Tibial artery (tissue), 4 donors: ENCODE measurements at regions not wholly inside any gene's neighbourhood (a gene's known extent, or its start where the extent isn't known, plus 50 kb on each side); places are given as distances from the start of the nearest gene placed in this dataset.
"Not testable (repeated sequence)": the region's sequence is repeated elsewhere in the genome, so short reads cannot be mapped to it uniquely, and the experiment has no call there.

ENCODE experiments used
- DNase-seq, 2 donors: peaks; one replicate each; pipeline ENCODE4 v3.0.0-alpha.2; 2019
- H3K27ac ChIP-seq, 2 donors: fragments of 200-600 bp; sonication (generic) in 1 of 2; 1 replicate in 1 of 2; 2 replicates in 1 of 2; pipeline ENCODE4 v1.5.1; 2018 to 2019; ENCODE audit warnings: mild to moderate bottlenecking in 1 of 2
- H3K27me3 ChIP-seq, 2 donors: fragments of 200-600 bp; sonication (generic) in 1 of 2; one replicate each; pipeline versions ENCODE4 v1.5.1 to v1.6.0; 2016 to 2019
- H3K36me3 ChIP-seq, 3 donors: fragments of 200-600 bp; sonication (generic) in 2 of 3; one replicate each; pipeline ENCODE4 v1.5.1; 2016 to 2019; ENCODE audit warnings: mild to moderate bottlenecking in 2 of 3
- H3K4me1 ChIP-seq, 4 donors: fragments of 200-600 bp; sonication (generic) in 2 of 4; 1 replicate in 3 of 4; 2 replicates in 1 of 4; pipeline ENCODE4 v1.5.1; 2016 to 2019
- H3K4me3 ChIP-seq, 2 donors: fragments of 200-600 bp; sonication (generic) in 1 of 2; 1 replicate in 1 of 2; 2 replicates in 1 of 2; pipeline ENCODE4 v1.5.1; 2018 to 2019; ENCODE audit warnings: mild to moderate bottlenecking in 2 of 2
- H3K9me3 ChIP-seq, 3 donors: fragments of 200-600 bp; sonication (generic) in 1 of 3; one replicate each; pipeline ENCODE4 v1.5.1; 2016 to 2019
- intact Hi-C: fragments of 100-400 bp; cut with DNase I; formaldehyde crosslinking; loops from one replicate; pipeline ENCODE4 v1.15.0; 2023; ENCODE audit warnings: low total_unique reads
- TF ChIP-seq, protein P1 (sequence below), 2 experiments: fragments of 200-600 bp in 1 of 2; fragments of 450-650 bp in 1 of 2; IDR thresholded peaks; one replicate each; pipeline ENCODE4 v1.5.1; 2017 to 2019; ENCODE audit warnings: antibody characterized with exemption in 2 of 2, mild to moderate bottlenecking in 1 of 2, moderate library complexity in 1 of 2

DNA sequence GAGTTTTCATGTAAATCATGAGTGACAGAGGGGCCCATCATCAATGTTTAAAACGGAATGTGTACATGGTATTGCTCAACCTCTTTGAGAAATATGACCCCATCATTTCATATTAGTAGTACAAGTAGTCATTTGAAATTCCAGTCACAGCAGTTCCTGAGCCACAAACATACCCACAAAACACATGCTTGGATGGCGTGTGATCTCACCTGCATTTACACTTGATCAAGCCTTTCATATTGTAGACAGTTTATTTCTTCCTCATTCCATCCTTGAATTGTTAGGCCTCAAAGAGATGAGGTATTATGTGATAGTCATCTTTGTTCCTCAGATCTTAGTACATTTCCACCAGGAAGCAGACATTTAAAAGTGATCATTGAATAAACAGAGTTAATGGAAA is 96.8 kb upstream of the TAS2R1 start:
- no peaks in the 10 kb centered on the region for H3K4me1 ChIP-seq
- no peaks in the 10 kb centered on the region for H3K27me3 ChIP-seq
- TF ChIP-seq, protein P1, sequence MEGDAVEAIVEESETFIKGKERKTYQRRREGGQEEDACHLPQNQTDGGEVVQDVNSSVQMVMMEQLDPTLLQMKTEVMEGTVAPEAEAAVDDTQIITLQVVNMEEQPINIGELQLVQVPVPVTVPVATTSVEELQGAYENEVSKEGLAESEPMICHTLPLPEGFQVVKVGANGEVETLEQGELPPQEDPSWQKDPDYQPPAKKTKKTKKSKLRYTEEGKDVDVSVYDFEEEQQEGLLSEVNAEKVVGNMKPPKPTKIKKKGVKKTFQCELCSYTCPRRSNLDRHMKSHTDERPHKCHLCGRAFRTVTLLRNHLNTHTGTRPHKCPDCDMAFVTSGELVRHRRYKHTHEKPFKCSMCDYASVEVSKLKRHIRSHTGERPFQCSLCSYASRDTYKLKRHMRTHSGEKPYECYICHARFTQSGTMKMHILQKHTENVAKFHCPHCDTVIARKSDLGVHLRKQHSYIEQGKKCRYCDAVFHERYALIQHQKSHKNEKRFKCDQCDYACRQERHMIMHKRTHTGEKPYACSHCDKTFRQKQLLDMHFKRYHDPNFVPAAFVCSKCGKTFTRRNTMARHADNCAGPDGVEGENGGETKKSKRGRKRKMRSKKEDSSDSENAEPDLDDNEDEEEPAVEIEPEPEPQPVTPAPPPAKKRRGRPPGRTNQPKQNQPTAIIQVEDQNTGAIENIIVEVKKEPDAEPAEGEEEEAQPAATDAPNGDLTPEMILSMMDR (IDR thresholded peaks at IDR 0.05): no peak
- H3K27ac ChIP-seq: no peak overlapping the region
- no peak overlapping the region for H3K4me3 ChIP-seq
- intact Hi-C loops: no loop called here
- DNase-seq: no peak
- no peaks in the 10 kb centered on the region for H3K36me3 ChIP-seq
- peaks cover 0 to 6% (median 0%) of the 10 kb centered on the region in 3 donors for H3K9me3 ChIP-seq

GRCh38 chr5:9725265-9725664 is 95.1 kb upstream of the TAS2R1 start:
- H3K4me3 ChIP-seq, H3K27ac ChIP-seq, H3K4me1 ChIP-seq, DNase-seq, H3K36me3 ChIP-seq, intact Hi-C loops, H3K9me3 ChIP-seq, H3K27me3 ChIP-seq: not testable (repeated sequence)

- no peaks in the 10 kb centered on the region for H3K4me1 ChIP-seq
- peaks cover 0 to 6% (median 0%) of the 10 kb centered on the region in 3 donors for H3K9me3 ChIP-seq
- H3K4me3 ChIP-seq: no peak overlapping the region
- H3K27ac ChIP-seq: no peak overlapping the region
- H3K36me3 ChIP-seq: no peaks in the 10 kb centered on the region
- TF ChIP-seq, protein P1 (IDR thresholded peaks at IDR 0.05): no peak
- intact Hi-C loops: no loop called here
- no peaks in the 10 kb centered on the region for H3K27me3 ChIP-seq
- DNase-seq: no peak
These were observed 94.6 kb upstream of the TAS2R1 start for GRCh38 chr5:9724707-9725106.

- Histone ChIP-seq H3K9me3 (peaks cover 0 to 6% (median 0%) of the 10 kb centered on the region in 3 donors), H3K27me3 (no peaks in the 10 kb centered on the region), H3K4me1 (no peaks in the 10 kb centered on the region), H3K4me3 (no peak overlapping the region), H3K36me3 (no peaks in the 10 kb centered on the region), H3K27ac (no peak overlapping the region)
- intact Hi-C loops: no loop called here
- TF ChIP-seq, protein P1 (IDR thresholded peaks at IDR 0.05): no peak
- no peak for DNase-seq
These were observed 92.5 kb upstream of the TAS2R1 start for GRCh38 chr5:9722601-9723180.

DNA sequence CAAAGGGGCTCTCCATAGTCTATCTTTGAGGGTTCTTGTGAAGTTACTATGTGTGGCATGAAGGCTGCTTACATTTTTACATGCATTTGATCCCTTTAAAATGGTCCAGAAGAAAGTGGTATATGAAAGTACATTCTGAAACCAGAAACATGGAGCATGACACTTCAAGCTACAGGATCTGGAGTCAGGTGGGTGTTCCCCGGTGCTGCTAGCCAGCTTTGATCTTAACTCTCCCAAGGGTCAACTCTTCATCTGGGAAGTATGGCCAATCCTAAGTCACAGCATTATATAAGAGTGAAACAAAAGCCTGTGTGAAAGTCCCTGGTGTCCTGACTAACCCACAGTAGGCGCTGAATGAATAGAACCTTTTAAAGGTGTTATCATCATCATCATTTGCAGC is 91.0 kb upstream of the TAS2R1 start:
- TF ChIP-seq, protein P1 (IDR thresholded peaks at IDR 0.05): no peak
- Histone ChIP-seq H3K4me1 (no peaks in the 10 kb centered on the region), H3K36me3 (no peaks in the 10 kb centered on the region), H3K27ac (no peak overlapping the region), H3K4me3 (no peak overlapping the region), H3K9me3 (peaks cover 0 to 6% (median 0%) of the 10 kb centered on the region in 3 donors), H3K27me3 (no peaks in the 10 kb centered on the region)
- intact Hi-C loops: no loop called here
- no peak for DNase-seq

DNA sequence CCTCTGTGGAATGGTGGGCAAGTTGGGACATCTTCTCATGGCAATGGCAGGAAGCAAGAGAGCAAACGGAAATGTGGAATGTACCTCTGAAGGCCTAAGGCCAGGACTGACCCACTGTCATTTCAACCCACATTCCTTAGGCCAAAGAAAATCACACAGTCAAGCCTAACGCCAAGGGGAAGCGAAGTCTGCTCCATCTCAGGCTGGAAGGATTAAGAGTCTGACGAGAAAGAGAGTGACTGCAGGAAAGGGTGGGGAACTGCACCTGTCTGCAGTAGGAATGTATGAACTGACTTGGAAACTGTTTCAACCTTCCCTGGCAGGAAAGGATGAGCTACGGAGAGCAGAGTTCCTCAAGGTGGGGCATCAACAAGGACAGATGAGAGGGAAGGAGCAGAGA is 90.2 kb upstream of the TAS2R1 start:
- H3K4me3 ChIP-seq: no peak overlapping the region
- no peaks in the 10 kb centered on the region for H3K36me3 ChIP-seq
- no peaks in the 10 kb centered on the region for H3K27me3 ChIP-seq
- no peaks in the 10 kb centered on the region for H3K4me1 ChIP-seq
- no peak overlapping the region for H3K27ac ChIP-seq
- DNase-seq: no peak
- H3K9me3 ChIP-seq: peaks cover 0 to 3% (median 0%) of the 10 kb centered on the region in 3 donors
- TF ChIP-seq, protein P1 (IDR thresholded peaks at IDR 0.05): no peak
- intact Hi-C loops: no loop called here
